Kidney capillary endothelial cell (primary cell): ENCODE measurements at regions not wholly inside any gene's neighbourhood (a gene's known extent, or its start where the extent isn't known, plus 50 kb on each side); places are given as distances from the start of the nearest gene placed in this dataset.

ENCODE experiments used
- DNase-seq: peaks from one replicate; pipeline ENCODE4 v3.0.0-alpha.2; 2018; ENCODE audit warnings: low spot score

DNA sequence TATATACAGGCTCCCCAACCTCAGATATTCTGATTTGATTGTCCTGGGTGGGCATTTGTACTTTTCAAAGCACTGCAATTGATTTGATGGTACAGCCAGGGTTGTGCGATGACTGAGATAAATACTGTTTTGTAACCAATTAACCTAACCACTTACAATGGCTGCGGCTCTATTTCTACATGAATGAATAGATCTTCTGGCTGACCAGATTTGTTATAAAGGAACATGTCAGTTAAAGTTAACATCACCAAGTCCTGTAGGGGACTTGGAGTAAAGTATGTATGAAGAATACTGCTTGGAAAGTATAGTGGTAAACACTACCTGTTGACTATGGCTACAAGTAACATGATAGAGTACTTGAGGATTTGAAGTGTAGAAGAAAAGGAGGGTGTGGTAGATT lies 369.2 kb upstream of the JAG1 start:
- no peak for DNase-seq

GRCh38 chr20:11044561-11044960 lies 370.8 kb upstream of the JAG1 start:
- DNase-seq, result no peak

- no peak for DNase-seq
Measured at GRCh38 chr20:11045412-11046175, 371.8 kb upstream of the JAG1 start.

DNA sequence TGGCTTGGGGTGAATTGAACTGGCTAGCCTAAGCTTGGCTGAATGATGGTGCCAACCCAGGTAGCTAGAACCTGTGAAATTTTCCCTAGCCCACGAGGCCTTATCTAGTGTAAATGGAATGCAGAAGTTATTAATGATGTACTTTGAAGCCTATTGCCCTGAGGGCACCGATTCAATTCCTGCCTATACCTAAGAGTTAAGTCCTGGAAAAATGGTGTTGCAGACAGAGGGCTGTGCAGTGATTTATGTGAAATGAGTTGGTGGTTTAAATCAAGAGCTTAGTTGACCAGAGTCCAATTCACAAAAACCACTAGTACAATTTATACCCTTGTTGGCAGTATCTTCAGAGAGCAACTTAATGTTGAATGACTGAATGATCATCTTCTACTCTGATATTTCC lies 373.8 kb upstream of the JAG1 start:
- DNase-seq, result no peak

- no peak for DNase-seq
Measured at GRCh38 chr20:11048739-11049138, 374.9 kb upstream of the JAG1 start.

DNA sequence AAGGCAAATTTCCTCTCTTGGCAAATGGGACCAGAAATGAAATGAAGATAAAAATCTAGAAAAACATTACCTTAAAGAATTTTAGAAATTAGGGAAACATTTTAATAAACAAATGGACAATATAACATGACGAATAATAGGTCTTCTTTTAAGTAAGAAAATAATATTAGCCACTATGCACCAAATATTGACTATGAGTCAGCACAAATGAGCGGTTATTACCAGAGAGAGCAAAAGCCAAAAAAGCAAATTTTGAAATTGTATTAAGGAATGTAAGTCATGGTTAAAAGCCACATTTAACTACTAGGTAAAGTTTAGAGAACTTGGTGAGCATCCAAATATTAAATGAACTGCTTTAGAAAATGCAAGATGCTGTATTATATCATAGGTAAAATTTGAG lies 376.6 kb upstream of the JAG1 start:
- no peak for DNase-seq

GRCh38 chr20:11051136-11051535 lies 377.3 kb upstream of the JAG1 start:
- no peak for DNase-seq

DNA sequence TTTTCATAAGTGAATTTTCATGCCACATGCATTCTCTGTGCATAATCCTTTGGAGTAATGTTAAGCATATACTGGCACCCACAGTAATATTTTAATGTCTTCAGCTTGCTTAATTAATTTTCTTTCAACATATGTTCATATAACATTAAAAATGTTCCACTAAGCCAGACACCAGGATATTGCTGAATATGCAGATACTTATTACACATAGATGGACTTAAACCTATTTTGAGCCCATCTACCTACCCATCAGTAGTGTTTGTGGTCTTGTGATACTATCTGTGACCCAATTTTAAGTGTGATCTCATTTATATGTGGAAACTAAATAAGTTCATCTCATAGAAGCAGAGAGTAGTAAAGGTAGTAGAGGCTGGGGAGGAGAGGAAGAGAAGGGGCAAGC lies 379.5 kb upstream of the JAG1 start:
- DNase-seq, result no peak

DNA sequence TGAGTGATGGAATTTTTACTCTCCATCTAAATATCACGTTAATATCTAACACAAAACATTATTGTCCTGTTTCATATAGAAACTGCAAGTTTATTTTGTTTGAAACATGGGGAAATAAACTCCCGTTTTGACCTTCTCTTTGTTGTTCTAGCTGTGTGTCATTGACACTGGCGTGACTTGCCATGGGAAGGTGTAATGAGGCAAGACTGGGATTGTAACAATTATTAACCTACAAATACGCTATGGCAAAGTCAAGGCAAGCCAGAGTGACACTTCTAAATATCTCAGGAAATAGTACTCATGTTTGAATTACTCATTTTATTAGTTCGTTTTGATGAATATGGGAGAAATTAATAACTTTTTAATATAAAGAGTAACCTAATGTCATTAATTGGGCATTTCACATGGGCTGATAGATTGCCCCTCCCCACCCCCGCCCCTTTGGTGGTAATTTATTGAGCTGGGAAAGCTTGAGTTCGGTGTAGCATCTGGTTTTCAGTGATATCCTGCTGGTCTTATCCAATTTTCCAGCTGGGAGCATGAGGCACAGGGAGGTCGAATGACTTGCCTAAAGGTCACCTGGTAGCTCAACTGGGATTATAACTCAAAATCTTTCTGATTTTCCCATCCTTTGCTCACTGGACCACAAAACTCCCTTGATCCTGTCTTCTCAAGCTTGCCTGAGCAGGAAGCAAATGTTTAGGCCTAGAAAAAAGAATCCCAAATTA lies 380.6 kb upstream of the JAG1 start:
- DNase-seq, result no peak

GRCh38 chr20:11056414-11056813 lies 382.6 kb upstream of the JAG1 start:
- DNase-seq, result no peak

DNA sequence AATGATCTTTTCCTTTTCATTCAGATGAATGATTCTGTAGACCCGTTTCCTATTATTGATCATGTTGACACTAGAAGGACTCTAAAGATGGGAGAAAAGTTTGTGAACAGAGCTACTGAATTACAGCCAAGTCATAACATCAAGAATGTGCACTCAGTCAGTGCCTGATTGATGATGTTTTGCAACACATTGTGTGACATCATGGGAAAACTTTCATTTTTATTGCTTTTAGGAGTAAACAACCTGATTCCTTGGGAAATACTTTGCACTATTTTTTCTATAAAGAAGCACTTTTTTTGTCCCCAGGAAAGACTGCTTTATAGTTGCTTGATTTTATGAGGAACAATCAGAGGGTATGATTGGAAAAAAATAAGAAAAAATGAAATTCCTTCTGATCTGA lies 383.8 kb upstream of the JAG1 start:
- no peak for DNase-seq

GRCh38 chr20:11059659-11060058 lies 385.9 kb upstream of the JAG1 start:
- no peak for DNase-seq

DNA sequence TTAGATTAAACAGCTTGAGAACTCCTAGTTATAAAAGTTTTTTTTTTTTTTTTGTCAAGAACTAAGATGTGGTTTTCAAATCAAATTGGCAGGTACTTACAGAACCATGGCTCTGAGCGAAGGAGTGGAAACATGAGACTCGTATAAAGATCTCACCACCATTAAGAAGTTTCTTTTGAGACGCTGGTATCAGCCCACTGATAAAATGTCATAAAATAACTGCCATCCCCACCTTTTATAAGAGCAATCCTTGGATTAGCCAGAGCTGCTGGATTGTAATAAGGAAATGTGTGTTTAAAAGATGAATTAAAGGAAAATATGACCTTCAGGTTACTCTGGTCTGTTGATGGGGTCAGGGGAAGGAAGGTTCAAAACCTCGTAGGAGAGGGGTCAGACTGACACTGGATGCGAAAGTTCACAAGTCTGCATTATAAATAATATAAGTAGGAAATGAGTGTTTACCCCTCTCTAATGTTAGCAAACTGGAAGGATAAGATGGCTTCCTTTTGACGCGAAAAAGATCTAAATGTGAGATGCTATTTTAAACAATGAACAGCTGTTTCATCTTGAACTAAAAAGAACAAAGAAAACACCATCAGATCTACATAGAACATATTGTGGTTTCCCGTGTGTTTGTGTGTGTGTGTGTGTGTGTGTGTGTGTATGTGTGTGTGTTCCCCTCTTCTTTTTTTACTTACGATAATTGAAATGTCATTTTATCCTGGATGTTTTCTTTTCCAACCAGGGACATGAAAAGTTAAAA lies 386.8 kb upstream of the JAG1 start:
- DNase-seq, result peak; percentile 10

- DNase-seq, result no peak
Measured at GRCh38 chr20:11063444-11063843, 389.6 kb upstream of the JAG1 start.

GRCh38 chr20:11064946-11065345 lies 391.1 kb upstream of the JAG1 start:
- no peak for DNase-seq

GRCh38 chr20:11067359-11067758 lies 393.6 kb upstream of the JAG1 start:
- DNase-seq, result no peak

DNA sequence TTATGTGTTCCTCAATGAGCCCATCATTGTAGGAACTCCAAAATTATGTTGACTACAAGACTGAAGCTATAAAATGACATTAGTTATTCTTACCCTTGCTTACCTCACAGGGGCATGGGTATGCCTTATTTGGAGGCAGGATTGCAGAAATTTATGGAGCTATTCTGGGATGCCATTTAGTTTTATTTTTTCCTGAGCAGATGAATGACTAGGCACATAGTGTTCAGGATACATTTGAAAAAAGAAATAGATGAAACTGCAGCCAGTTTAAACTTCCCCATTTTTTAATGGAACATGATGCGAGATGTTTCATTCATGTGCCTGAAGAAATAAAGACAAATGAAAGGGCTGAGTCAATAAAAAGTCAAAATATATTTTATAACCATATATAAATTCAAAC lies 399.2 kb upstream of the JAG1 start:
- DNase-seq, result no peak

DNA sequence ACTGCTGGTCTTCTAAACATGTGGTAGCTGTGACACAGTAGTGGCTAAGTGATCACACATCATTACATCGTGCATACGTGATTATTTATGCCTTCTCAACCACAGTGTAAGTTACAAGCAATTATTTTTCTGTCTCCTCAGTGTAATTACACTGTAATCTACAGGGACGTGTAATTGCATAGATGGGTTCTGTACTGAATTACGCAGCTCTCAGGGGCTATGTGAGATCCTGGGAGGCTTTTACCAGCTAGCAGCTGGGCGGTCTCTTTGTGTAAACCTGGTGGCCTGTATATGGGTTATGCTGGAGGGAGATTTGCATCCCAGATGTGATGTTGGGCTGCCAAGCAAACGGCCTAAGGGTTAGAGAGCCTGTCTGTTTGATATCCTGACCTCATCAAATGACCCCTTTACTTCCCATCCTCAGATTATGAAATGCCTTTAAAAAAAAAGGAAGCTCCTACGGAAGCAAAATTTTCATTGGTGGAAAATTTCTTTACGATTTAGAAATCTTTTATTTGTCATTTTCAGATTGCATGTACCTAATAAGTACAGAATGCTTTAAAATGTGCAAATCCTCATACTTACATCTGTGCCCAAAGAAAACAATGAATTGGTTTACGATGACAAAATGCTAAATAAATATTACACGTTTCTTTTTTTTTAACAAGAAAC lies 402.8 kb upstream of the JAG1 start:
- DNase-seq, result no peak

DNA sequence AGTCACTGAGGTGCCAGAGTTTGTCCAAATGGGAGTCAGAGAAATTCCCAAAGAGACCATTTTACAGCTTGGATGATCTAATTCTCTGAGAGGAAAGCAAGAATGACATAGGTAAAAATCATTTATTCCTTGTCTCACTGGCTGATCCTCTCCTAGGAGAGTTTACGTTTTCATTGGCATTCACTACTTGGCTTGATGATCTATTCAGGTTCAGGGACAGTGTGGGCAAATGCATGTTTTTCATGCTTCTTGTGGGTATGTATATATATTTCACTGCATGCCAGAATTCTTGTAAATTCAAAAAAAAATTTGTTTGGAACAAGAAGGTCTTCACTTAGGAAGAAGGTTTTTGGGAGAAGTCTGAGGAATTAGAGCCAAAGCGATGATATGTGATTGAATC lies 403.4 kb upstream of the JAG1 start:
- no peak for DNase-seq

- DNase-seq, result no peak
Measured at GRCh38 chr20:11080010-11080409, 406.2 kb upstream of the JAG1 start.

- DNase-seq, result peak; percentile 97
Measured at GRCh38 chr20:11080781-11081377, 407.1 kb upstream of the JAG1 start.

DNA sequence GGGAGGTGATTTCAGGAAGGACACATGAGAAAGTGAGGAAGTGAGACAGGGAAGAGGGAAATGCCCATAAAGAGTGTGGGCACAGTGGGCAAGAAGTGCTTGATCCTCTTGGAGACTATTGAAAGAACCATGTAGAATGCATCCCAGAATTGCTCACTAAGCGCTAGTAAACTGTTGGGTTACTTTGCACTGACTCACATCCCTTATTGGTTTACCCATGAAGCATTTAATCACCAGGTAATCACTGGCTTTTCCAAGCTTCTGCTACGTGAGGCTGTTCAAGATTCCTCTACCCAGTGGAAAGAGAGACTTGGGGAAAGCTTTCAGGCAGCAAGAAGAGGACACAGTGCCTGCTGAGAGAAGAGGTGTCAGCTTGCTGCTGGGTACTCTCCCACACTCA lies 410.0 kb upstream of the JAG1 start:
- peak; percentile 25 for DNase-seq
